HFF-Myc (cell line): ENCODE measurements at regions not wholly inside any gene's neighbourhood (a gene's known extent, or its start where the extent isn't known, plus 50 kb on each side); places are given as distances from the start of the nearest gene placed in this dataset.

ENCODE experiments used
- DNase-seq: peaks from one replicate; pipeline ENCODE4 v3.0.0-alpha.2; 2011; ENCODE audit warnings: low read depth; ENCODE audit errors: extremely low read depth
- H3K4me3 ChIP-seq: replicated peaks from 2 replicates; pipeline ENCODE4 v1.5.1; 2011; ENCODE audit warnings: low read depth, mild to moderate bottlenecking, control low read depth, low read length
- TF ChIP-seq, protein P1 (sequence below): IDR thresholded peaks from 2 replicates; pipeline ENCODE4 v1.5.1; 2012; ENCODE audit warnings: mild to moderate bottlenecking, low read depth, low read length, control low read depth; ENCODE audit errors: missing control alignments

DNA sequence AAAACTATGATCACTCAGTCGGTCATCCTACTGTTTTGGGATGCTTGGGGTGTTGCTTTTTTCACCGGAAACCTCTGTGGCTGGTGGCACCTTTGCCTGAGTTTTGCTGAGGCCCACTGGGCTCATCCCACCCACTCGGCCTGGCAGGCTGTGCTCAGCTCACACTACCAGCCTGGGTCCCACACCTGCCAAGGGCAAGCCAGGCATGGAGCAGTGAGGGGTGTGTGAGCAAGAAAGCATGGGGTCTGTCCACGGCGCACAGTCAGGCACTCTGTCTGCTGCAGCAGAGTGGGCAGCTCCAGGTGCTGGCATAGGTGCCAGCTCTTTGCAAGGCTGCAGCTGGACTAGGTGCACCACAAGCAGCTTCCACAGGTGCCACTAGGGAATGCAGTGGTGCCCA lies 91.7 kb downstream of the TBXT start:
- DNase-seq = no peak
- TF ChIP-seq, protein P1, sequence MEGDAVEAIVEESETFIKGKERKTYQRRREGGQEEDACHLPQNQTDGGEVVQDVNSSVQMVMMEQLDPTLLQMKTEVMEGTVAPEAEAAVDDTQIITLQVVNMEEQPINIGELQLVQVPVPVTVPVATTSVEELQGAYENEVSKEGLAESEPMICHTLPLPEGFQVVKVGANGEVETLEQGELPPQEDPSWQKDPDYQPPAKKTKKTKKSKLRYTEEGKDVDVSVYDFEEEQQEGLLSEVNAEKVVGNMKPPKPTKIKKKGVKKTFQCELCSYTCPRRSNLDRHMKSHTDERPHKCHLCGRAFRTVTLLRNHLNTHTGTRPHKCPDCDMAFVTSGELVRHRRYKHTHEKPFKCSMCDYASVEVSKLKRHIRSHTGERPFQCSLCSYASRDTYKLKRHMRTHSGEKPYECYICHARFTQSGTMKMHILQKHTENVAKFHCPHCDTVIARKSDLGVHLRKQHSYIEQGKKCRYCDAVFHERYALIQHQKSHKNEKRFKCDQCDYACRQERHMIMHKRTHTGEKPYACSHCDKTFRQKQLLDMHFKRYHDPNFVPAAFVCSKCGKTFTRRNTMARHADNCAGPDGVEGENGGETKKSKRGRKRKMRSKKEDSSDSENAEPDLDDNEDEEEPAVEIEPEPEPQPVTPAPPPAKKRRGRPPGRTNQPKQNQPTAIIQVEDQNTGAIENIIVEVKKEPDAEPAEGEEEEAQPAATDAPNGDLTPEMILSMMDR = no peak
- H3K4me3 ChIP-seq = no peak overlapping the region

DNA sequence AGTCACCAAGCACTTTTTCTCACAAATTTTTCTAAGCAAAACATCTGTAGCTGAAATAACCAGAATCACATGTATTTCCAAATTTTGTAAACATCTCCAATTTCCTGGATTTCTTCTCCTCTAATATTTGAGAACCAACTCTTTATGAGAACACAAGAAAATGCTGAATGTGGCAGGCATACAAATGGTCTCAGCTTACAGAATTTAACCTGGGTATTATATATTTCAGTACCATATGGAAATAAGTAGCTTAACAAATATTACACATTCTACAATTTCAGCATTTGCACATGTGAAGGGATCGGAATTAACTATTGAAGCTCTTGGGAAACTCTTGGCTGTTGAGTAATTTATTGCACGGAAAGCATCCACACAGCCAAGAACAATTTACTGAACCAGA lies 92.5 kb downstream of the TBXT start:
- DNase-seq = no peak
- no peak overlapping the region for H3K4me3 ChIP-seq
- TF ChIP-seq, protein P1 = no peak

DNA sequence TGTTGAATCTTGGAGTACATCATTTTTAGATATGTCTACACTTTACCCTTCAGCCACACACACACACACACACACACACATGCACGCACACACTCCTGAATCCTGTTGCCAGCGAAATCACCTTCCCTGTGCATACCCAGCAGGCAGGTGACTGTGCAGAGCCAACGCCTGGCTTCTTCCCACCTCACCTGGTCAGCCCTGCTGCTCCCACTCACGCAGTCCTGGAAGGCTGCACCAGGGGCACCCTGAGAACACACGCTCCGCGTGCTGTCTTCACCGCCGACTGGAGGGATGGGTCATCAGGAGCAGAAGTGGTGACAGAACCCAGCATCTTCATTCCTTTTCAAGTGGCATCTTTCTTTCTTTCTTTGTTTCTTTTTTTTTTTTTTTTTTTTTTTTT lies 94.6 kb downstream of the TBXT start:
- TF ChIP-seq, protein P1 = no peak
- H3K4me3 ChIP-seq = no peak overlapping the region

DNA sequence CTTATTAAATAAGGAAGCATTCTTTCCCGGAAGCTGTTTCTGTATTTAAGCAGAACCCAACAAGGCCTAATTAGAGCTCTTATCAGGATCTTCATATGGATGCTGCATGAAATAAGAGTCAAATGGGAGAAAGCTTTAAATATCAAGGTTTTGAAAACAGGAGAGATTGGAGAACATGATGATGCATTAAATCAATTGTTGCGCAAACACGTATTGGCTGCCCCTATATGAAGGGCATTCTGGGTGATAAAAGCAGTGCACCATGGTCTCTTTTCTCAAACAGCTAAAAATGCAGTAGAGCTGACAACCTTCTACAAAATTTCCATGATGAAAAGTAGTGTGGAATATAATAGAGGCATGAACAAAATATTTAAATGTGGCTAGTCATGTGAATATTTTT lies 98.9 kb downstream of the TBXT start:
- no peak for DNase-seq
- TF ChIP-seq, protein P1 = no peak

More for the DNA sequence above, 94.6 kb downstream of the TBXT start:
- no peak for DNase-seq

GRCh38 chr6:166058064-166058739 lies 109.4 kb downstream of the TBXT start:
- DNase-seq = no peak
- H3K4me3 ChIP-seq = no peak overlapping the region
- TF ChIP-seq, protein P1 = no peak

More for the DNA sequence above, 98.9 kb downstream of the TBXT start:
- no peak overlapping the region for H3K4me3 ChIP-seq

DNA sequence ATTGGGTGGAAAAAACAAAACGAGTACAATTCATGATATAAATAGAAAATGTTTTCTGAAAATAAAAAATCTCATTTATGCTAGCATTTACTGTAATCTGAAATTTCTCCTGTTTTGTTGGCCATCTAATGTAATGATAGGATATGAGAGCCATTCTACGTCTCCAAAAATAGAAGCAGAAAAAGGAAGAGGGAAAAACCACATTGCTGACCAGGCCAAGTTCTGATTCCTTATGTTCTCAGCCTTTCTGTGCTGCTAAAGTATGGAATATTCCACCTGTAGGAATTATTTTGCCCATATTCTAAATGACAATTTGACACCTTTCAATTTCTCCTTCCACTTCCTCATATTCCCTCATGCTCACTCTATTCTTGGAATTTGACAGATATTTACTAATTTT lies 110.2 kb downstream of the TBXT start:
- no peak for DNase-seq
- no peak overlapping the region for H3K4me3 ChIP-seq
- TF ChIP-seq, protein P1 = no peak

DNA sequence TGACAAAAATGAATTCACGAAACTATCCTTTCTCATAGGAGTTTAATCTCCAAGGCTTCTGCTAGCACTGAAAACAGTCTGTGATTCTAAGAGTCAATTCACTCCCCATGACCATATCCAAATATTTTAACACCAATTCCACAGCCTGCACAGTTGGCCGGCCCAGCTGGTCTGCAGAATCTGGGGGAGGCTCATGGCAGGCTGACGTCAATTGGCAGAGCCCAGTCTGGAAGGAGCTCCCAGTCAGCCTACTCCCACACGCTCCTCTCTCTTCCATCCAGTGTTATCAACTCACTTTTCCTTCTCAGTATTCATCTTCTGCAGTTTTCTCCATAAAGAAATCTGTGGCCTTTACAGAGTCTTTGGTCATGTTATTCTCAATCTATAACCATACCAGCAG lies 111.0 kb downstream of the TBXT start:
- DNase-seq = no peak
- TF ChIP-seq, protein P1 = no peak
- H3K4me3 ChIP-seq = no peak overlapping the region
